Neural progenitor cell (in vitro differentiated cells): ENCODE measurements at regions not wholly inside any gene's neighbourhood (a gene's known extent, or its start where the extent isn't known, plus 50 kb on each side); places are given as distances from the start of the nearest gene placed in this dataset.

Experiments used
- DNase-seq: peaks from one replicate; pipeline ENCODE4 v3.0.0-alpha.2; 2016; ENCODE audit warnings: low spot score
- H2AFZ ChIP-seq: fragments of 200-600 bp; sonication (generic); replicated peaks from 2 replicates; pipeline ENCODE4 v1.6.1; 2016; ENCODE audit warnings: antibody characterized with exemption
- H3F3A ChIP-seq: fragments of 200-600 bp; sonication (generic); 2 replicates; pipeline ENCODE4 v1.6.1; 2016; ENCODE audit warnings: antibody characterized with exemption, low read depth
- H3K27ac ChIP-seq: fragments of 200-600 bp; sonication (generic); 2 replicates; pipeline ENCODE4 v1.5.1; 2016; ENCODE audit warnings: mild to moderate bottlenecking
- H3K27me3 ChIP-seq: fragments of 200-600 bp; sonication (generic); 2 replicates; pipeline ENCODE4 v1.6.1; 2016; ENCODE audit warnings: mild to moderate bottlenecking, moderate library complexity
- H3K36me3 ChIP-seq: fragments of 200-600 bp; sonication (generic); 2 replicates; pipeline ENCODE4 v1.5.1; 2016
- H3K4me1 ChIP-seq: fragments of 200-600 bp; sonication (generic); 2 replicates; pipeline ENCODE4 v1.6.1; 2016; ENCODE audit warnings: mixed run types
- H3K4me2 ChIP-seq: fragments of 200-600 bp; sonication (generic); 2 replicates; pipeline ENCODE4 v1.6.1; 2016
- H3K4me3 ChIP-seq: fragments of 200-600 bp; sonication (generic); 2 replicates; pipeline ENCODE4 v1.5.1; 2016
- H3K79me2 ChIP-seq: fragments of 200-600 bp; sonication (generic); 2 replicates; pipeline ENCODE4 v1.6.1; 2016; ENCODE audit warnings: low read depth
- H3K9ac ChIP-seq: fragments of 200-600 bp; sonication (generic); 2 replicates; pipeline ENCODE4 v1.6.1; 2016
- H3K9me3 ChIP-seq: fragments of 200-600 bp; sonication (generic); 2 replicates; pipeline ENCODE4 v1.5.1; 2016; ENCODE audit warnings: low read depth
- H4K20me1 ChIP-seq: fragments of 200-600 bp; sonication (generic); 2 replicates; pipeline ENCODE4 v1.6.1; 2016; ENCODE audit warnings: low read depth
- H3K27ac Mint-ChIP-seq: 3 replicates; pipeline ENCODE4 v1.8.0; 2021; ENCODE audit warnings: mixed read lengths
- H3K27me3 Mint-ChIP-seq: 2 replicates; pipeline ENCODE4 v1.8.0; 2022; ENCODE audit warnings: low read depth, mild to moderate bottlenecking, inconsistent platforms, moderate library complexity, mixed read lengths; ENCODE audit not compliant: insufficient read depth
- H3K36me3 Mint-ChIP-seq: 3 replicates; pipeline ENCODE4 v1.8.0; 2021; ENCODE audit warnings: mixed read lengths
- H3K4me1 Mint-ChIP-seq: 3 replicates; pipeline ENCODE4 v1.8.0; 2021; ENCODE audit warnings: mixed read lengths
- H3K4me3 Mint-ChIP-seq: 3 replicates; pipeline ENCODE4 v1.8.0; 2021; ENCODE audit warnings: mild to moderate bottlenecking, moderate library complexity, mixed read lengths
- H3K9me3 Mint-ChIP-seq: 3 replicates; pipeline ENCODE4 v1.8.0; 2020; ENCODE audit warnings: mixed read lengths
- CTCF ChIP-seq: fragments of 200-600 bp; sonication (generic); IDR thresholded peaks from 2 replicates; pipeline ENCODE4 v1.5.1; 2017; ENCODE audit warnings: antibody characterized with exemption, mild to moderate bottlenecking
- EZH2 ChIP-seq: fragments of 200-600 bp; sonication (generic); IDR thresholded peaks from 2 replicates; pipeline ENCODE4 v1.6.1; 2017; ENCODE audit warnings: antibody characterized with exemption, mild to moderate bottlenecking, moderate library complexity
- EZH2phosphoT487 ChIP-seq: fragments of 200-600 bp; sonication (generic); IDR thresholded peaks from 2 replicates; pipeline ENCODE4 v1.6.1; 2017; ENCODE audit warnings: antibody characterized with exemption

GRCh38 chr22:49609207-49609876, 218.3 kb downstream of the BRD1 start:
- H3K27me3 ChIP-seq, result no peaks in the 10 kb centered on the region
- H3K79me2 ChIP-seq, result no peaks in the 10 kb centered on the region
- H4K20me1 ChIP-seq, result no peaks in the 10 kb centered on the region
- Mint-ChIP-seq H3K27ac (no peak overlapping the region), H3K9me3 (peaks cover 30% of the 10 kb centered on the region), H3K36me3 (no peaks in the 10 kb centered on the region), H3K27me3 (peaks cover 3% of the 10 kb centered on the region), H3K4me3 (no peak overlapping the region), H3K4me1 (no peaks in the 10 kb centered on the region)
- no peaks in the 10 kb centered on the region for H3K4me1 ChIP-seq
- H3K36me3 ChIP-seq, result no peaks in the 10 kb centered on the region
- H3K27ac ChIP-seq, result no peak overlapping the region
- no peak for TF ChIP-seq EZH2phosphoT487
- no peak for TF ChIP-seq CTCF
- TF ChIP-seq EZH2, result no peak
- peaks cover 4% of the 10 kb centered on the region for H3F3A ChIP-seq
- no peak for DNase-seq
- H3K4me2 ChIP-seq, result no peak overlapping the region
- H3K4me3 ChIP-seq, result no peak overlapping the region
- peaks cover 11% of the 10 kb centered on the region for H3K9me3 ChIP-seq
- H2AFZ ChIP-seq, result no peak overlapping the region
- H3K9ac ChIP-seq, result no peak overlapping the region

GRCh38 chr22:49608660-49609059, 219.0 kb downstream of the BRD1 start:
- no peaks in the 10 kb centered on the region for H4K20me1 ChIP-seq

GRCh38 chr22:49608228-49608627, 219.4 kb downstream of the BRD1 start:
- H3K36me3 Mint-ChIP-seq, result no peaks in the 10 kb centered on the region
- no peaks in the 10 kb centered on the region for H3K79me2 ChIP-seq
- peaks cover 4% of the 10 kb centered on the region for H3F3A ChIP-seq
- no peaks in the 10 kb centered on the region for H3K36me3 ChIP-seq
- no peak for TF ChIP-seq EZH2phosphoT487
- no peak for TF ChIP-seq EZH2
- TF ChIP-seq CTCF, result no peak
- no peak overlapping the region for H3K4me3 Mint-ChIP-seq
- peaks cover 30% of the 10 kb centered on the region for H3K9me3 Mint-ChIP-seq
- peaks cover 3% of the 10 kb centered on the region for H3K27me3 Mint-ChIP-seq
- H2AFZ ChIP-seq, result no peak overlapping the region
- no peak overlapping the region for H3K4me2 ChIP-seq
- no peak overlapping the region for H3K27ac Mint-ChIP-seq
- H3K27me3 ChIP-seq, result no peaks in the 10 kb centered on the region
- no peaks in the 10 kb centered on the region for H3K4me1 ChIP-seq
- no peak for DNase-seq
- no peak overlapping the region for H3K9ac ChIP-seq
- no peaks in the 10 kb centered on the region for H3K4me1 Mint-ChIP-seq
- peaks cover 12% of the 10 kb centered on the region for H3K9me3 ChIP-seq
- H3K27ac ChIP-seq, result no peak overlapping the region
- no peak overlapping the region for H3K4me3 ChIP-seq
- no peaks in the 10 kb centered on the region for H4K20me1 ChIP-seq

More at GRCh38 chr22:49608660-49609059, 219.0 kb downstream of the BRD1 start:
- Histone ChIP-seq H3K27me3 (no peaks in the 10 kb centered on the region), H3K9ac (no peak overlapping the region), H3K9me3 (peaks cover 12% of the 10 kb centered on the region), H3K79me2 (no peaks in the 10 kb centered on the region), H3K27ac (no peak overlapping the region), H3K4me2 (no peak overlapping the region), H2AFZ (no peak overlapping the region), H3K36me3 (no peaks in the 10 kb centered on the region), H3K4me1 (no peaks in the 10 kb centered on the region), H3K4me3 (no peak overlapping the region), H3F3A (peaks cover 4% of the 10 kb centered on the region)
- no peak overlapping the region for H3K27ac Mint-ChIP-seq
- peaks cover 3% of the 10 kb centered on the region for H3K27me3 Mint-ChIP-seq
- H3K9me3 Mint-ChIP-seq, result peaks cover 34% of the 10 kb centered on the region
- no peaks in the 10 kb centered on the region for H3K4me1 Mint-ChIP-seq
- no peak overlapping the region for H3K4me3 Mint-ChIP-seq
- no peaks in the 10 kb centered on the region for H3K36me3 Mint-ChIP-seq
- no peak for TF ChIP-seq EZH2phosphoT487
- TF ChIP-seq EZH2, result no peak
- TF ChIP-seq CTCF, result no peak
- no peak for DNase-seq
